Osteoblast (primary cell): ENCODE measurements at regions not wholly inside any gene's neighbourhood (a gene's known extent, or its start where the extent isn't known, plus 50 kb on each side); places are given as distances from the start of the nearest gene placed in this dataset.

Experiments used
- DNase-seq: peaks from one replicate; pipeline ENCODE4 v3.0.0; 2011; ENCODE audit warnings: low spot score, mixed read lengths; ENCODE audit not compliant: insufficient read length; ENCODE audit errors: missing footprints
- H2AFZ ChIP-seq: 2 replicates; pipeline ENCODE4 v1.6.0; 2011; ENCODE audit warnings: mild to moderate bottlenecking, low read length
- H3K27ac ChIP-seq: 2 replicates; pipeline ENCODE4 v1.5.1; 2011; ENCODE audit warnings: mild to moderate bottlenecking, low read depth, low read length, moderate library complexity
- H3K27me3 ChIP-seq: 2 replicates; pipeline ENCODE4 v1.6.0; 2012; ENCODE audit warnings: mild to moderate bottlenecking, control low read depth, inconsistent platforms, low read length, moderate library complexity; ENCODE audit not compliant: insufficient read depth
- H3K36me3 ChIP-seq: 2 replicates; pipeline ENCODE4 v1.5.1; 2011; ENCODE audit warnings: mild to moderate bottlenecking, low read length, control low read depth, moderate library complexity; ENCODE audit not compliant: insufficient read depth
- H3K4me1 ChIP-seq: 2 replicates; pipeline ENCODE4 v1.5.1; 2011; ENCODE audit warnings: mild to moderate bottlenecking, low read length, control low read depth, moderate library complexity; ENCODE audit not compliant: insufficient read depth
- H3K4me2 ChIP-seq: 2 replicates; pipeline ENCODE4 v1.6.0; 2011; ENCODE audit warnings: mild to moderate bottlenecking, low read length; ENCODE audit not compliant: insufficient read depth
- H3K4me3 ChIP-seq: fragments of 200-600 bp; sonication (generic); 3 replicates; pipeline ENCODE4 v1.5.1; 2012; ENCODE audit warnings: mild to moderate bottlenecking, low read length, inconsistent platforms; ENCODE audit not compliant: insufficient read depth
- H3K79me2 ChIP-seq: 2 replicates; pipeline ENCODE4 v1.6.0; 2012; ENCODE audit warnings: mild to moderate bottlenecking, low read length, control low read depth, inconsistent platforms; ENCODE audit not compliant: insufficient read depth
- H3K9me3 ChIP-seq: 2 replicates; pipeline ENCODE4 v1.5.1; 2011; ENCODE audit warnings: low read depth, low read length, control low read depth
- H4K20me1 ChIP-seq: 2 replicates; pipeline ENCODE4 v1.6.0; 2012; ENCODE audit warnings: mild to moderate bottlenecking, low read length, control low read depth; ENCODE audit not compliant: insufficient read depth
- CTCF ChIP-seq: IDR thresholded peaks from 2 replicates; pipeline ENCODE4 v1.5.1; 2011; ENCODE audit warnings: mild to moderate bottlenecking, low read depth, low read length, moderate library complexity; ENCODE audit errors: extremely low read depth

GRCh38 chrX:6383488-6383887 lies 151.4 kb downstream of the VCX3A start:
- Histone ChIP-seq H3K79me2 (no peaks in the 10 kb centered on the region), H2AFZ (no peak overlapping the region), H4K20me1 (no peaks in the 10 kb centered on the region), H3K4me3 (no peak overlapping the region), H3K27ac (no peak overlapping the region), H3K4me2 (no peak overlapping the region), H3K9me3 (no peaks in the 10 kb centered on the region), H3K27me3 (no peaks in the 10 kb centered on the region), H3K4me1 (no peaks in the 10 kb centered on the region), H3K36me3 (no peaks in the 10 kb centered on the region)
- no peak for DNase-seq
- TF ChIP-seq CTCF = no peak

- no peaks in the 10 kb centered on the region for H3K36me3 ChIP-seq
- H3K27me3 ChIP-seq = no peaks in the 10 kb centered on the region
- no peak for TF ChIP-seq CTCF
- peak; percentile 11 for DNase-seq
- H3K4me1 ChIP-seq = no peaks in the 10 kb centered on the region
- H4K20me1 ChIP-seq = no peaks in the 10 kb centered on the region
- no peak overlapping the region for H2AFZ ChIP-seq
- no peak overlapping the region for H3K27ac ChIP-seq
- no peak overlapping the region for H3K4me3 ChIP-seq
- H3K4me2 ChIP-seq = no peak overlapping the region
- H3K9me3 ChIP-seq = no peaks in the 10 kb centered on the region
- no peaks in the 10 kb centered on the region for H3K79me2 ChIP-seq
Observed at GRCh38 chrX:6382284-6382683, 152.6 kb downstream of the VCX3A start.

GRCh38 chrX:6377103-6377764 lies 148.6 kb upstream of the NLGN4X start:
- Histone ChIP-seq H3K27ac (no peak overlapping the region), H4K20me1 (no peaks in the 10 kb centered on the region), H3K9me3 (no peaks in the 10 kb centered on the region), H3K4me3 (no peak overlapping the region), H3K27me3 (no peaks in the 10 kb centered on the region), H2AFZ (no peak overlapping the region), H3K79me2 (no peaks in the 10 kb centered on the region), H3K4me2 (no peak overlapping the region), H3K4me1 (no peaks in the 10 kb centered on the region), H3K36me3 (no peaks in the 10 kb centered on the region)
- no peak for TF ChIP-seq CTCF
- DNase-seq = no peak

- Histone ChIP-seq H3K4me3 (no peak overlapping the region), H3K4me1 (no peaks in the 10 kb centered on the region), H3K36me3 (no peaks in the 10 kb centered on the region), H3K9me3 (no peaks in the 10 kb centered on the region), H3K79me2 (no peaks in the 10 kb centered on the region), H4K20me1 (no peaks in the 10 kb centered on the region), H3K27me3 (no peaks in the 10 kb centered on the region), H2AFZ (no peak overlapping the region), H3K4me2 (no peak overlapping the region), H3K27ac (no peak overlapping the region)
- no peak for DNase-seq
- no peak for TF ChIP-seq CTCF
Observed at GRCh38 chrX:6374556-6374955, 145.9 kb upstream of the NLGN4X start.
